DMS153 treated with DMSO at 0.1 percent for 48 hours (cell line): ENCODE measurements at regions not wholly inside any gene's neighbourhood (a gene's known extent, or its start where the extent isn't known, plus 50 kb on each side); places are given as distances from the start of the nearest gene placed in this dataset.
"Not testable (repeated sequence)": the region's sequence is repeated elsewhere in the genome, so short reads cannot be mapped to it uniquely, and the experiment has no call there.

Experiments
- DNase-seq: peaks from one replicate; lab custom pipeline; 2025; ENCODE audit not compliant: unreplicated experiment; lab: John Stamatoyannopoulos, UW

GRCh38 chr6:21769405-21769861 lies 175.9 kb downstream of the SOX4 start:
- DNase-seq = no peak

GRCh38 chr6:21769968-21770367 lies 176.4 kb downstream of the SOX4 start:
- DNase-seq = no peak

- DNase-seq = no peak
Measured at GRCh38 chr6:21771626-21772320, 178.2 kb downstream of the SOX4 start.

- DNase-seq = no peak
Measured at GRCh38 chr6:21772477-21772876, 178.9 kb downstream of the SOX4 start.

- no peak for DNase-seq
Measured at GRCh38 chr6:21772884-21773575, 179.5 kb downstream of the SOX4 start.

GRCh38 chr6:21773576-21773968 lies 180.0 kb downstream of the SOX4 start:
- DNase-seq = no peak

- no peak for DNase-seq
Measured at GRCh38 chr6:21777846-21778245, 184.3 kb downstream of the SOX4 start.

- no peak for DNase-seq
Measured at GRCh38 chr6:21780141-21780540, 186.6 kb downstream of the SOX4 start.

- no peak for DNase-seq
Measured at GRCh38 chr6:21780679-21781078, 187.1 kb downstream of the SOX4 start.

- DNase-seq = no peak
Measured at GRCh38 chr6:21781128-21781527, 187.6 kb downstream of the SOX4 start.

GRCh38 chr6:21785164-21785563 lies 191.6 kb downstream of the SOX4 start:
- no peak for DNase-seq

- DNase-seq = no peak
Measured at GRCh38 chr6:21791056-21791455, 197.5 kb downstream of the SOX4 start.

- no peak for DNase-seq
Measured at GRCh38 chr6:21791581-21791980, 198.0 kb downstream of the SOX4 start.

GRCh38 chr6:21792177-21792576 lies 198.6 kb downstream of the SOX4 start:
- DNase-seq = no peak

GRCh38 chr6:21796979-21797378 lies 203.4 kb downstream of the SOX4 start:
- not testable (repeated sequence) for DNase-seq

- DNase-seq = no peak
Measured at GRCh38 chr6:21798468-21798867, 204.9 kb downstream of the SOX4 start.

- DNase-seq = no peak
Measured at GRCh38 chr6:21800330-21800729, 206.8 kb downstream of the SOX4 start.

GRCh38 chr6:21800948-21801438 lies 207.4 kb downstream of the SOX4 start:
- DNase-seq = peak; percentile 52

GRCh38 chr6:21801446-21802174 lies 208.1 kb downstream of the SOX4 start:
- DNase-seq = no peak

GRCh38 chr6:21802175-21802822 lies 208.7 kb downstream of the SOX4 start:
- DNase-seq = no peak

- DNase-seq = no peak
Measured at GRCh38 chr6:21804941-21805610, 211.5 kb downstream of the SOX4 start.
